ENCODE measurements at regions not wholly inside any gene's neighbourhood (a gene's known extent, or its start where the extent isn't known, plus 50 kb on each side); places are given as distances from the start of the nearest gene placed in this dataset.

DNA sequence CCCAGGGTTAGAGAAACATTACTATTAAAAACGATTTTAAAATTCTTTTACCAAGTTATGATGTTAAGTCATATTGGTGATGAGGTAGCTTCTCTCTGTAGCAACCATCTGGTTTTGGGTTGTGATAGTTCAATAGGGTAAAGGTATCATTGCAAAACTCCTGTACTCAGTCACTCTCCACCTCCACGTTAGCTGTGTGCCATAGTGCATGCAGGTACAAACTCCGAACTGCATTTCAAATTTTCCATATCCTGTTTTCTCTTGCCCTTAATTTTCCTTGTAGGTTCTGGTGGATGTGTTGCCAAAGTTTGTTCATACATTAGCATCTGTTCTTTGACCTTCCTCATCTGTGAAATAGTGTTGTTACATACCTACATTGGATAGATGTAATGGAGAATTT, 53.1 kb upstream of the ARRDC3 start:
- no peak for TF ChIP-seq CEBPB (IDR thresholded peaks at IDR 0.05)
- TF ChIP-seq TAF1 (IDR thresholded peaks at IDR 0.05; ENCODE audit: low read depth): no peak
- no peak for TF ChIP-seq EGR1 (IDR thresholded peaks at IDR 0.05)
- TF ChIP-seq, protein P1, sequence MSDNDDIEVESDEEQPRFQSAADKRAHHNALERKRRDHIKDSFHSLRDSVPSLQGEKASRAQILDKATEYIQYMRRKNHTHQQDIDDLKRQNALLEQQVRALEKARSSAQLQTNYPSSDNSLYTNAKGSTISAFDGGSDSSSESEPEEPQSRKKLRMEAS (IDR thresholded peaks at IDR 0.05): no peak
- TF ChIP-seq ZBTB7A (IDR thresholded peaks at IDR 0.05; ENCODE audit: low read depth): no peak
- TF ChIP-seq, protein P2, sequence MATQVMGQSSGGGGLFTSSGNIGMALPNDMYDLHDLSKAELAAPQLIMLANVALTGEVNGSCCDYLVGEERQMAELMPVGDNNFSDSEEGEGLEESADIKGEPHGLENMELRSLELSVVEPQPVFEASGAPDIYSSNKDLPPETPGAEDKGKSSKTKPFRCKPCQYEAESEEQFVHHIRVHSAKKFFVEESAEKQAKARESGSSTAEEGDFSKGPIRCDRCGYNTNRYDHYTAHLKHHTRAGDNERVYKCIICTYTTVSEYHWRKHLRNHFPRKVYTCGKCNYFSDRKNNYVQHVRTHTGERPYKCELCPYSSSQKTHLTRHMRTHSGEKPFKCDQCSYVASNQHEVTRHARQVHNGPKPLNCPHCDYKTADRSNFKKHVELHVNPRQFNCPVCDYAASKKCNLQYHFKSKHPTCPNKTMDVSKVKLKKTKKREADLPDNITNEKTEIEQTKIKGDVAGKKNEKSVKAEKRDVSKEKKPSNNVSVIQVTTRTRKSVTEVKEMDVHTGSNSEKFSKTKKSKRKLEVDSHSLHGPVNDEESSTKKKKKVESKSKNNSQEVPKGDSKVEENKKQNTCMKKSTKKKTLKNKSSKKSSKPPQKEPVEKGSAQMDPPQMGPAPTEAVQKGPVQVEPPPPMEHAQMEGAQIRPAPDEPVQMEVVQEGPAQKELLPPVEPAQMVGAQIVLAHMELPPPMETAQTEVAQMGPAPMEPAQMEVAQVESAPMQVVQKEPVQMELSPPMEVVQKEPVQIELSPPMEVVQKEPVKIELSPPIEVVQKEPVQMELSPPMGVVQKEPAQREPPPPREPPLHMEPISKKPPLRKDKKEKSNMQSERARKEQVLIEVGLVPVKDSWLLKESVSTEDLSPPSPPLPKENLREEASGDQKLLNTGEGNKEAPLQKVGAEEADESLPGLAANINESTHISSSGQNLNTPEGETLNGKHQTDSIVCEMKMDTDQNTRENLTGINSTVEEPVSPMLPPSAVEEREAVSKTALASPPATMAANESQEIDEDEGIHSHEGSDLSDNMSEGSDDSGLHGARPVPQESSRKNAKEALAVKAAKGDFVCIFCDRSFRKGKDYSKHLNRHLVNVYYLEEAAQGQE (IDR thresholded peaks at IDR 0.05; ENCODE audit: low read depth): no peak
- TF ChIP-seq EP300 (IDR thresholded peaks at IDR 0.05; ENCODE audit: borderline replicate concordance): no peak
- TF ChIP-seq NFIC (IDR thresholded peaks at IDR 0.05): no peak
- TF ChIP-seq TCF12 (IDR thresholded peaks at IDR 0.05; ENCODE audit: low read depth): no peak
- no peak for TF ChIP-seq RAD21 (IDR thresholded peaks at IDR 0.05; ENCODE audit: low read depth)
- no peak for TF ChIP-seq CREB1 (IDR thresholded peaks at IDR 0.05; ENCODE audit: low read depth)
- TF ChIP-seq, protein P3, sequence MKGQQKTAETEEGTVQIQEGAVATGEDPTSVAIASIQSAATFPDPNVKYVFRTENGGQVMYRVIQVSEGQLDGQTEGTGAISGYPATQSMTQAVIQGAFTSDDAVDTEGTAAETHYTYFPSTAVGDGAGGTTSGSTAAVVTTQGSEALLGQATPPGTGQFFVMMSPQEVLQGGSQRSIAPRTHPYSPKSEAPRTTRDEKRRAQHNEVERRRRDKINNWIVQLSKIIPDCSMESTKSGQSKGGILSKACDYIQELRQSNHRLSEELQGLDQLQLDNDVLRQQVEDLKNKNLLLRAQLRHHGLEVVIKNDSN (IDR thresholded peaks at IDR 0.05): no peak
- no peak for TF ChIP-seq YY1 (IDR thresholded peaks at IDR 0.05; ENCODE audit: low read depth)
